ENCODE measurements at regions not wholly inside any gene's neighbourhood (a gene's known extent, or its start where the extent isn't known, plus 50 kb on each side); places are given as distances from the start of the nearest gene placed in this dataset.

DNA sequence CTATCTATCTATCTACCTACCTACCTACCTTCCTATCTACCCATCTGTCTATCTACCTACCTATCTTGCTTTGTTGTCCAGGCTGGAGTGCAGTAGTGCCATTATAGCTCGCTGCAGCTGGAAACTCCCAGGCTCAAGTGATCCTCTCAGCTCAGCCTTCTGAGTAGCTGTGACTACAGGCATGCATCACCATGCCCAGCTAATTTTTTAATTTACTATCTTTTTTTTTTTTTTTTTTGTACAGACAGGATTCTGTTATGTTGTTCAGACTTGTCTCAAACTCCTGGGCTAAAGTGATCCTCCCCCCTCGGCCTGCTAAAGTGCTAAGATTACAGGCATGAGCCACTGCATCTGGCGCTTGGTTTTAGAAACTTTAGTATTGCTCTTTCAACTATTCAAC lies 762.4 kb downstream of the SLC6A15 start:
- TF ChIP-seq CTCF (IDR thresholded peaks at IDR 0.05): no peak
- no peak for TF ChIP-seq EZH2 (IDR thresholded peaks at IDR 0.05; ENCODE audit: borderline replicate concordance, insufficient read depth, low read depth, low read length, poor library complexity, severe bottlenecking)

Data from B cell (primary cell).